HEK293T (cell line): ENCODE measurements at regions not wholly inside any gene's neighbourhood (a gene's known extent, or its start where the extent isn't known, plus 50 kb on each side); places are given as distances from the start of the nearest gene placed in this dataset.

Source experiments
- ARNT ChIP-seq: fragments of 450-650 bp; IDR thresholded peaks from 2 replicates; pipeline ENCODE4 v1.6.1; 2017; ENCODE audit warnings: mild to moderate bottlenecking
- ELF4 ChIP-seq: fragments of 450-650 bp; IDR thresholded peaks from 2 replicates; pipeline ENCODE4 v1.6.1; 2017; ENCODE audit warnings: antibody characterized with exemption
- FOXA1 ChIP-seq: fragments of 450-650 bp; IDR thresholded peaks from 2 replicates; pipeline ENCODE4 v1.6.1; 2016; ENCODE audit warnings: mild to moderate bottlenecking
- FOXK2 ChIP-seq: fragments of 450-650 bp; IDR thresholded peaks from 2 replicates; pipeline ENCODE4 v1.6.1; 2016; ENCODE audit warnings: mild to moderate bottlenecking
- SP1 ChIP-seq: fragments of 450-650 bp; IDR thresholded peaks from 2 replicates; pipeline ENCODE4 v1.6.1; 2017
- SUZ12 ChIP-seq: fragments of 450-650 bp; IDR thresholded peaks from 2 replicates; pipeline ENCODE4 v1.6.1; 2016; ENCODE audit warnings: mild to moderate bottlenecking

DNA sequence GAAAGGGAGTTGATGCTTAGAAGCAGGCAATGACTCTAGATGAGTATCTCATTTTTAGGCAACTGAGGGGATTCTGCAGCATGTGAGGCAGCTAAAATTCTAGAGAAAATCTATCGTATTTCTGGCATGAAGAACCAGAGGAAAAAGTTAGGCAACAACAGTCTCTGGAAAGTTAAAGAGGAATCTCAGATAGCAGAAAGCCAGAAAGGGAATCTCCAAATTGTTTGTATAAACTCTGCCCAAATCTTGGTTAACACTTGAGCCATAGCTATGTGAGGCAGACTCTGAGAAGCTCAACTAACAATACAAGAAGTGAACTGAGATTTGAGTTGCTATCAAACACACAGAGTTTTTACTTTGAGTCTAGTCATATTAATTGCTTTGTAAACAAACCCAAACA lies 215.8 kb upstream of the FZD8 start:
- TF ChIP-seq FOXK2 (no peak), FOXA1 (no peak), ARNT (no peak), ELF4 (no peak), SUZ12 (no peak), SP1 (no peak)
